ENCODE measurements at regions not wholly inside any gene's neighbourhood (a gene's known extent, or its start where the extent isn't known, plus 50 kb on each side); places are given as distances from the start of the nearest gene placed in this dataset.
"Not testable (repeated sequence)": the region's sequence is repeated elsewhere in the genome, so short reads cannot be mapped to it uniquely, and the experiment has no call there.

DNA sequence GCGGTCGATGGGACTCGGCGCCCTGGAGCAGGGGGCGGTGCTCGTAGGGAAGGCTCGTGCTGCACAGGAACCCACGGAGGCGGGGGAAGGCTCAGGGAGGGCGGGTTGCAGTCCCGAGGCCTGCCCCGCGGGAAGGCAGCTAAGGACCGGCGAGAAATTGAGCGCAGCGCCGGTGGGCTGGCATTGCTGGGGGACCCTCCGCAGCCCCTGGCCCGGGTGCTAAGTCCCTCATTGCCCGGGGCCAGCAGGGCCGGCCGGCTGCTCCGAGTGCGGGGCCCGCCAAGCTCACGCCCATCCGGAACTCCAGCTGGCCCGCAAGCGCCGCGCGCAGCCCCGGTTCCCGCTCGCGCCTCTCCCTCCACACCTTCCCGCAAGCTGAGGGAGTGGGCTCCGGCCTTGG, 576.8 kb upstream of the LINC00305 start:
- TF ChIP-seq, protein P1, sequence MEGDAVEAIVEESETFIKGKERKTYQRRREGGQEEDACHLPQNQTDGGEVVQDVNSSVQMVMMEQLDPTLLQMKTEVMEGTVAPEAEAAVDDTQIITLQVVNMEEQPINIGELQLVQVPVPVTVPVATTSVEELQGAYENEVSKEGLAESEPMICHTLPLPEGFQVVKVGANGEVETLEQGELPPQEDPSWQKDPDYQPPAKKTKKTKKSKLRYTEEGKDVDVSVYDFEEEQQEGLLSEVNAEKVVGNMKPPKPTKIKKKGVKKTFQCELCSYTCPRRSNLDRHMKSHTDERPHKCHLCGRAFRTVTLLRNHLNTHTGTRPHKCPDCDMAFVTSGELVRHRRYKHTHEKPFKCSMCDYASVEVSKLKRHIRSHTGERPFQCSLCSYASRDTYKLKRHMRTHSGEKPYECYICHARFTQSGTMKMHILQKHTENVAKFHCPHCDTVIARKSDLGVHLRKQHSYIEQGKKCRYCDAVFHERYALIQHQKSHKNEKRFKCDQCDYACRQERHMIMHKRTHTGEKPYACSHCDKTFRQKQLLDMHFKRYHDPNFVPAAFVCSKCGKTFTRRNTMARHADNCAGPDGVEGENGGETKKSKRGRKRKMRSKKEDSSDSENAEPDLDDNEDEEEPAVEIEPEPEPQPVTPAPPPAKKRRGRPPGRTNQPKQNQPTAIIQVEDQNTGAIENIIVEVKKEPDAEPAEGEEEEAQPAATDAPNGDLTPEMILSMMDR (IDR thresholded peaks at IDR 0.05): not testable (repeated sequence)
- TF ChIP-seq POLR2AphosphoS5 (IDR thresholded peaks at IDR 0.05; ENCODE audit: insufficient read depth in 1 of 2, low read depth in 1 of 2); POLR2A (IDR thresholded peaks at IDR 0.05): not testable (repeated sequence)
